Retina (tissue), 1 donor: ENCODE measurements at regions not wholly inside any gene's neighbourhood (a gene's known extent, or its start where the extent isn't known, plus 50 kb on each side); places are given as distances from the start of the nearest gene placed in this dataset.
"Not testable (repeated sequence)": the region's sequence is repeated elsewhere in the genome, so short reads cannot be mapped to it uniquely, and the experiment has no call there.

ENCODE experiments used
- DNase-seq: peaks from one replicate; pipeline ENCODE4 v3.0.0-alpha.2; 2016

GRCh38 chr3:72003936-72004335, 219.0 kb upstream of the PROK2 start:
- no peak for DNase-seq

- DNase-seq: no peak
Measured at GRCh38 chr3:72001758-72002157, 216.8 kb upstream of the PROK2 start.

GRCh38 chr3:71998995-71999673, 214.2 kb upstream of the PROK2 start:
- no peak for DNase-seq

- DNase-seq: no peak
Measured at GRCh38 chr3:71997066-71997653, 212.2 kb upstream of the PROK2 start.

GRCh38 chr3:71994906-71995305, 210.0 kb upstream of the PROK2 start:
- no peak for DNase-seq

GRCh38 chr3:71994203-71994602, 209.3 kb upstream of the PROK2 start:
- no peak for DNase-seq

- no peak for DNase-seq
Measured at GRCh38 chr3:71991681-71992080, 206.7 kb upstream of the PROK2 start.

GRCh38 chr3:71991046-71991445, 206.1 kb upstream of the PROK2 start:
- no peak for DNase-seq

GRCh38 chr3:71990545-71990944, 205.6 kb upstream of the PROK2 start:
- no peak for DNase-seq

GRCh38 chr3:71989165-71989564, 204.2 kb upstream of the PROK2 start:
- no peak for DNase-seq

GRCh38 chr3:71987828-71988227, 202.9 kb upstream of the PROK2 start:
- DNase-seq: peak; percentile 26

- DNase-seq: no peak
Measured at GRCh38 chr3:71987089-71987735, 202.3 kb upstream of the PROK2 start.

- no peak for DNase-seq
Measured at GRCh38 chr3:71986606-71987005, 201.7 kb upstream of the PROK2 start.

GRCh38 chr3:71984843-71985613, 200.1 kb upstream of the PROK2 start:
- no peak for DNase-seq

GRCh38 chr3:71983694-71984093, 198.7 kb upstream of the PROK2 start:
- no peak for DNase-seq

GRCh38 chr3:71982506-71983258, 197.7 kb upstream of the PROK2 start:
- DNase-seq: not testable (repeated sequence)

GRCh38 chr3:71979175-71979574, 194.2 kb upstream of the PROK2 start:
- no peak for DNase-seq

- DNase-seq: no peak
Measured at GRCh38 chr3:71978150-71978721, 193.3 kb upstream of the PROK2 start.

GRCh38 chr3:71977525-71977924, 192.6 kb upstream of the PROK2 start:
- no peak for DNase-seq

GRCh38 chr3:71975573-71975972, 190.6 kb upstream of the PROK2 start:
- no peak for DNase-seq

- no peak for DNase-seq
Measured at GRCh38 chr3:71974786-71975185, 189.8 kb upstream of the PROK2 start.

- peak; percentile 71 for DNase-seq
Measured at GRCh38 chr3:71973274-71974030, 188.5 kb upstream of the PROK2 start.
